Upper lobe of left lung (tissue), 6 donors: ENCODE measurements at regions not wholly inside any gene's neighbourhood (a gene's known extent, or its start where the extent isn't known, plus 50 kb on each side); places are given as distances from the start of the nearest gene placed in this dataset.

ENCODE experiments used
- ATAC-seq, 2 donors: fragments of 200-7000 bp; cut with Tn5 transposase; one replicate each; pipeline ENCODE4 v1.9.1; 2022; ENCODE audit warnings: mild to moderate bottlenecking in 2 of 2, moderate library complexity in 2 of 2; ENCODE audit not compliant: low FRiP score in 2 of 2
- DNase-seq, 2 donors: peaks; one replicate each; pipeline ENCODE4 v3.0.0-alpha.2; 2019 to 2020
- H3K27ac ChIP-seq, 4 donors: fragments of 200-600 bp; sonication (generic); one replicate each; pipeline ENCODE4 v1.5.1; 2016 to 2019
- H3K27me3 ChIP-seq, 4 donors: fragments of 200-600 bp; sonication (generic); one replicate each; pipeline ENCODE4 v1.5.1; 2017 to 2019
- H3K36me3 ChIP-seq, 4 donors: fragments of 200-600 bp; sonication (generic); one replicate each; pipeline ENCODE4 v1.5.1; 2016 to 2019
- H3K4me1 ChIP-seq, 4 donors: fragments of 200-600 bp; sonication (generic); one replicate each; pipeline ENCODE4 v1.5.1; 2018 to 2019
- H3K4me3 ChIP-seq, 4 donors: fragments of 200-600 bp; sonication (generic); one replicate each; pipeline ENCODE4 v1.5.1; 2017 to 2019; ENCODE audit warnings: mild to moderate bottlenecking in 2 of 4, moderate library complexity in 1 of 4
- H3K9me3 ChIP-seq, 4 donors: fragments of 200-600 bp; sonication (generic); one replicate each; pipeline ENCODE4 v1.5.1; 2018 to 2019
- EP300 ChIP-seq, 4 donors: sonication (generic); formaldehyde crosslinking; IDR thresholded peaks; one replicate each; pipeline ENCODE4 v1.5.1; 2017; ENCODE audit warnings: antibody characterized with exemption in 4 of 4, control low read depth in 2 of 4
- POLR2A ChIP-seq, 4 donors: fragments of 450-650 bp; IDR thresholded peaks; one replicate each; pipeline ENCODE4 v1.5.1; 2016 to 2017; ENCODE audit warnings: antibody characterized with exemption in 4 of 4, mild to moderate bottlenecking in 2 of 4
- POLR2AphosphoS5 ChIP-seq, 2 donors: sonication (generic); formaldehyde crosslinking; IDR thresholded peaks; one replicate each; pipeline ENCODE4 v1.5.1; 2017; ENCODE audit warnings: antibody characterized with exemption in 2 of 2
- WGBS, 2 donors: methylation state at CpG; one replicate each; pipeline ENCODE4 v1.1.5; 2017 to 2018; 5-methylcytosine and 5-hydroxymethylcytosine counted together
- TF ChIP-seq, protein P1 (sequence below), 6 experiments: fragments of 450-650 bp in 4 of 6; fragments of 200-600 bp in 2 of 6; sonication (generic) in 2 of 6; IDR thresholded peaks; one replicate each; pipeline ENCODE4 v1.5.1; 2016 to 2019; ENCODE audit warnings: antibody characterized with exemption in 6 of 6
- donor health status: DM: no; HTN: no; CAD: no; lungs with moderate emphysema.
- donor health status: DM: no; HTN: yes; CAD: no; lungs with severe emphysema.

DNA sequence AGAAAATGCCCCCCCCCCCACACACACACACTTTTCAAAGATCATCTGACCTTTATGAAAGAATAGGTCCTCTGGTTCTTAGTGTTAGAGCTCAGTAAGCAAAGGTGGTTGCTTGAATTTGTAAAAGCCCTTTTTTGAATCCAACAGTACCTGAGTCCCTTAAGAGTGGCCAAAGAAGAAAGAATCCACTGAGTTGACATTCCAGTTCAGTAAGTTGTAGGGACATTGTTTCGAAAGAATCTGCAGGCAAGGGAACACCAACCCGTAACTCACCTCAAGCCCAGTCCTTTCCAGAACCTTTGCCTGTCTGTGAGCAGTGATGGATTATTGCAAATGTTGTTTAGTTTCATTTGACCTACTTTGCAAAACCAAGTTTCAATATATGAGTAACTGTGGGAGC lies 64.2 kb upstream of the MAP3K4 start:
- DNase-seq (no peak), ATAC-seq (no peak)
- H3K9me3 ChIP-seq, result no peaks in the 10 kb centered on the region
- no peak for TF ChIP-seq POLR2AphosphoS5 (IDR thresholded peaks at IDR 0.05)
- no peak for TF ChIP-seq POLR2A (IDR thresholded peaks at IDR 0.05)
- TF ChIP-seq, protein P1, sequence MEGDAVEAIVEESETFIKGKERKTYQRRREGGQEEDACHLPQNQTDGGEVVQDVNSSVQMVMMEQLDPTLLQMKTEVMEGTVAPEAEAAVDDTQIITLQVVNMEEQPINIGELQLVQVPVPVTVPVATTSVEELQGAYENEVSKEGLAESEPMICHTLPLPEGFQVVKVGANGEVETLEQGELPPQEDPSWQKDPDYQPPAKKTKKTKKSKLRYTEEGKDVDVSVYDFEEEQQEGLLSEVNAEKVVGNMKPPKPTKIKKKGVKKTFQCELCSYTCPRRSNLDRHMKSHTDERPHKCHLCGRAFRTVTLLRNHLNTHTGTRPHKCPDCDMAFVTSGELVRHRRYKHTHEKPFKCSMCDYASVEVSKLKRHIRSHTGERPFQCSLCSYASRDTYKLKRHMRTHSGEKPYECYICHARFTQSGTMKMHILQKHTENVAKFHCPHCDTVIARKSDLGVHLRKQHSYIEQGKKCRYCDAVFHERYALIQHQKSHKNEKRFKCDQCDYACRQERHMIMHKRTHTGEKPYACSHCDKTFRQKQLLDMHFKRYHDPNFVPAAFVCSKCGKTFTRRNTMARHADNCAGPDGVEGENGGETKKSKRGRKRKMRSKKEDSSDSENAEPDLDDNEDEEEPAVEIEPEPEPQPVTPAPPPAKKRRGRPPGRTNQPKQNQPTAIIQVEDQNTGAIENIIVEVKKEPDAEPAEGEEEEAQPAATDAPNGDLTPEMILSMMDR (IDR thresholded peaks at IDR 0.05), result no peak
- TF ChIP-seq EP300 (IDR thresholded peaks at IDR 0.05), result no peak
- no peaks in the 10 kb centered on the region for H3K36me3 ChIP-seq
- H3K27me3 ChIP-seq, result no peaks in the 10 kb centered on the region
- peaks cover 4 to 14% (median 11%) of the 10 kb centered on the region in 4 donors for H3K4me1 ChIP-seq
- H3K27ac ChIP-seq, result no peak overlapping the region
- H3K4me3 ChIP-seq, result no peak overlapping the region
- 73 to 85% methylated on average over 2 of the region's 2 CpGs for WGBS, 2 donors

DNA sequence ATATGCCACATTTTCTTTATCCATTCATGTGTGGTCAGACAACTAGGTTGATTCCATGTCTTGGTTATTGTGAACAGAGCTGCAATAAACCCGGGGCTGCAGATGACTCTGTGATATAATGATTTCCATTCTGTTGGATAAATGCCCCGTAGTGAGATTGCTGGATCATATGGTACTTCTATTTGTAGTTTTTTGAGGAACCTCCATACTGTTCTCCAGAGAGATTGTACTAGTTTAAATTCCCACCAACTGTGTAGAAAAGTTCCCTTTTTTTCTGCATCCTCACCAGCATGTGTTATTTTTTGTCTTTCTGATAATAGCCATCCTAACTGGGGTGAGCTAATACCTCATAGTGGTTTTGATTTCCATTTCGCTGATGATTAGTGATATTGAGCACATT lies 62.2 kb upstream of the MAP3K4 start:
- WGBS, 2 donors, result 90 to 92% methylated on average over 3 of the region's 3 CpGs
- Histone ChIP-seq H3K4me3 (no peak overlapping the region), H3K27me3 (no peaks in the 10 kb centered on the region), H3K4me1 (peaks cover 4 to 14% (median 11%) of the 10 kb centered on the region in 4 donors), H3K36me3 (no peaks in the 10 kb centered on the region), H3K27ac (no peak overlapping the region), H3K9me3 (no peaks in the 10 kb centered on the region)
- ATAC-seq (no peak), DNase-seq (no peak)
- no peak for TF ChIP-seq POLR2AphosphoS5 (IDR thresholded peaks at IDR 0.05)

DNA sequence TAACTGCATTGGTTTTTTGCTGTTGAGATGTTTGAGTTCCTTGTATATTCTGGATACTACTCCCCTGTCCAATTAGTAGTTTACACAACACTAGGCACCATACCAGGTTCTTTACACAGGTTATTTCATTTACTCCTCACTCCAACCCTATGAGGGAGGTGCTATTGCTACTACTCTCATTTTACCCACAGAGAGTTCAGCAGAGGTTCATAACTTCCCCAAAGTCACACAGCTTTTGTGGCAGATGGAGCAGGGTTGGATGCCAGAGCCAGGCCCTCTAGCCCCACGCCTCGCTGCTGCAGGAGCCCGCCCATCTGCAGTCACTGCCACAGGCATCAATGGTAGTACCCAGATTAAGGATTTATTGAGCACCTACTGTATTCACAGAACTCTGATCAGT lies 61.7 kb upstream of the MAP3K4 start:
- DNase-seq, result peak in 1 of 2 donors; percentile 25
- WGBS, 2 donors, result 84 to 90% methylated on average over 3 of the region's 3 CpGs
- H3K4me1 ChIP-seq, result peaks cover 4 to 14% (median 11%) of the 10 kb centered on the region in 4 donors
- no peak overlapping the region for H3K27ac ChIP-seq
- no peak overlapping the region for H3K4me3 ChIP-seq
- H3K36me3 ChIP-seq, result no peaks in the 10 kb centered on the region
- no peaks in the 10 kb centered on the region for H3K27me3 ChIP-seq
- no peak for ATAC-seq
- no peaks in the 10 kb centered on the region for H3K9me3 ChIP-seq
- TF ChIP-seq EP300 (IDR thresholded peaks at IDR 0.05) (no peak), POLR2AphosphoS5 (IDR thresholded peaks at IDR 0.05) (no peak), POLR2A (IDR thresholded peaks at IDR 0.05) (no peak)
- TF ChIP-seq, protein P1 (IDR thresholded peaks at IDR 0.05), result no peak

DNA sequence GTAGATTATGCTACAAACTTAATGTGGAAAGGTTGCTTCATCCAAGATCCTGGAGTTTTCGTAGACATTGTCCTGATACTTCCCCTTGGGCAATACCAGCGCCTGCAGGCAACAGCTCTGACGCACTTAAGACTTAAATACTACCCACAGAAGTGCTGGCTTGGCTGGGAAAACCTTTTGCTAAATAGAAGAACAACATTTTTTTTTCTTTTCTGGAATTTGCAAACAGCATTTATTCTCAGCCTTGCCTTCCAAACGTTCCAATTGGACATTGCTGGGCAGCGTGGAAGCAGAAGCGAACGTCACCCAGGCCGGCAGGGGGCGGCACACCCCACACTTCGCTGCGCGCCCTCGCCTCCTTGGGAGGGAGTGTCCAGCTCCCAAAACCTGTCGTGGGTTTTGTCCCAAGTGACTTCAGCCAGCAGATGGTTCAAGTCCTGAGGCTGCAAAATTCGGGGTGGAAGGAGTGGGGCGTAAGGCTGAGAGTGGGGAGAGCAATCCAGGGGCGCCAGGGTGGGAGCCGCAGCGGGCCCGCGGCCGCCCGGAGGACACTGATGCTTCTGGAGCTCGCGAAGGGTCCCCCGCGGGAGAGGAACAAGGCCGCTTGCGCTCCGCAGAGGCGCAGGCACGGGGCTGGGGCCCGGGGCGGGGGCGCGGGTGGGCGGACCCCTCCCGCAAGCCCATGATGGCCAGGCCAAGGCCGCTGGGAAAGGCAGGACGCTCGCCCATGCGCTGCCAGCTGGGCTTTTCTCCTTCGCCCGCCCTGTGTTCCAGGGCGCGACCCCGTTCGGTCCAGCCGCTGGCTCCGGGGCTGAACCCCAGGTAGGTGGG lies 60.8 kb upstream of the MAP3K4 start:
- H3K4me3 ChIP-seq, result peak overlapping the region in 3 of 4 donors; percentile 31 to 55 (median 46)
- no peaks in the 10 kb centered on the region for H3K27me3 ChIP-seq
- peaks cover 4 to 14% (median 11%) of the 10 kb centered on the region in 4 donors for H3K4me1 ChIP-seq
- WGBS, 2 donors, result 6 to 8% methylated on average over 15 to 23 of the region's 50 CpGs
- no peak overlapping the region for H3K27ac ChIP-seq
- no peaks in the 10 kb centered on the region for H3K36me3 ChIP-seq
- TF ChIP-seq, protein P1 (IDR thresholded peaks at IDR 0.05), result peak; percentile 83 to 94 (median 88)
- no peak for TF ChIP-seq POLR2A (IDR thresholded peaks at IDR 0.05)
- DNase-seq (peak; percentile 68 to 96), ATAC-seq (peak; percentile 91 to 97)
- H3K9me3 ChIP-seq, result no peaks in the 10 kb centered on the region

DNA sequence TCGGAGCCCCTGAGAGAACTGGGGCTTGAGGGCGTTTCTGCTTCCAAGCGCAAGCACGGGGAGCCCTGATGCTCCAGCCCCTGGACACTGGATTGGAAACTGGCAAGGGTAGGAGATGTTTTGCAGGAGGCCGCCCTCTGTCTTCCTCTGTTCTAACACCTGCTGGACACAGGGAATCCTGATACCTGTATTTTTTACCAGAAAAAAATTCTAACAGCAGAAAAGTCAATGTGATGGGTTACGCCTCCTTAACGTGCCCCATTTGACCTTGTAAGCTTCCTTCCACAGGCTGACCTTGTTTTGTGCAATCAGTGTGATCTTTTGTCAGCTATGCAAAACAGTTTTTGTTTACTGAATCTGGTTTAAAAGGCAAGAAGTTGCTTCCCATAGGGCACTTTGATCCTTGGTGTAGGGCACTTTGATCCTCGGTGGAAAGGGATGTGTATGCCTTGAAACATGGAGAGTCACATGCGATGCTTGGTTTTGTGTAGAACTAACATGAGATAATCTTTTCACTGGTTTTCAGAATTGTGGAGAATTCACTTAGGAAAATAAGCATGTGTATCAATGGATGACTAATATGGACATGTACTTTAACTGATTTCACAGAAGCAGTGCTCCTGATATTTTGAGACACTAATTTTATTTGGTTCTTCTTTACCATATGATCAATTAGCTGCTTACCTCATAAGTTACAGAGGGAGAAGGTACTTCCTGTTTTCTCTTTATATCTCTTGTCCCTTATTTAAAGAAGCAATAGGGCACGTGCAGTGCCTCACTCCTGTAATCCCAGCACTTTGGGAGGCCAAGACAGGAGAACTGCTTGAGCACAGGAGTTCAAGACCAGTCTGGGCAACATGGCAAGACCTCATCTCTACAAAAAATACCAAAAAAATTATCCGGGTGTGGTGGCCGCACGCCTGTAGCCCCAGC lies 59.9 kb upstream of the MAP3K4 start:
- no peak for TF ChIP-seq POLR2AphosphoS5 (IDR thresholded peaks at IDR 0.05)
- TF ChIP-seq, protein P1 (IDR thresholded peaks at IDR 0.05), result no peak
- WGBS, 2 donors, result 49 to 66% methylated on average over 9 to 13 of the region's 13 CpGs
- DNase-seq, result no peak
- Histone ChIP-seq H3K4me1 (peaks cover 4 to 14% (median 11%) of the 10 kb centered on the region in 4 donors), H3K4me3 (peak overlapping the region in 3 of 4 donors; percentile 31 to 55 (median 46)), H3K27me3 (no peaks in the 10 kb centered on the region), H3K9me3 (no peaks in the 10 kb centered on the region), H3K36me3 (no peaks in the 10 kb centered on the region), H3K27ac (no peak overlapping the region)
- ATAC-seq, result no peak
